Thoracic aorta (tissue), 2 donors: ENCODE measurements at regions not wholly inside any gene's neighbourhood (a gene's known extent, or its start where the extent isn't known, plus 50 kb on each side); places are given as distances from the start of the nearest gene placed in this dataset.
A peak's percentile ranks its signal among the peaks of the same experiment; 100 is the strongest.

Experiments
- ATAC-seq: fragments of 150-250 bp; one replicate; pipeline ENCODE4 v1.8.0; 2017; ENCODE audit warnings: low read depth; ENCODE audit not compliant: insufficient number of reproducible peaks, low FRiP score
- DNase-seq: peaks from one replicate; pipeline ENCODE4 v3.0.0-alpha.2; 2020; ENCODE audit warnings: low spot score
- H3K27ac ChIP-seq, 2 donors: fragments of 200-600 bp; sonication (generic); 1 replicate in 1 of 2; 2 replicates in 1 of 2; pipeline ENCODE4 v1.5.1; 2016; ENCODE audit warnings: mild to moderate bottlenecking in 2 of 2, moderate library complexity in 2 of 2
- H3K27me3 ChIP-seq: fragments of 200-600 bp; sonication (generic); replicated peaks from 2 replicates; pipeline ENCODE4 v1.6.0; 2016; ENCODE audit warnings: mild to moderate bottlenecking; ENCODE audit not compliant: insufficient read depth
- H3K36me3 ChIP-seq: fragments of 200-600 bp; sonication (generic); one replicate; pipeline ENCODE4 v1.5.1; 2016
- H3K4me1 ChIP-seq, 2 donors: fragments of 200-600 bp; sonication (generic); 1 replicate in 1 of 2; 2 replicates in 1 of 2; pipeline versions ENCODE4 v1.5.1 to v1.6.0; 2016; ENCODE audit warnings: low read depth in 2 of 2, mild to moderate bottlenecking in 1 of 2; ENCODE audit not compliant: control insufficient read depth in 1 of 2
- H3K4me3 ChIP-seq: fragments of 200-600 bp; sonication (generic); 2 replicates; pipeline ENCODE4 v1.5.1; 2016; ENCODE audit warnings: mild to moderate bottlenecking
- H3K9me3 ChIP-seq: fragments of 200-600 bp; sonication (generic); 2 replicates; pipeline ENCODE4 v1.5.1; 2016
- CTCF ChIP-seq: fragments of 200-600 bp; sonication (generic); IDR thresholded peaks from one replicate; pipeline ENCODE4 v1.5.1; 2019; ENCODE audit warnings: antibody characterized with exemption

GRCh38 chr10:112895292-112895691 lies 54.8 kb upstream of the TCF7L2 start:
- no peaks in the 10 kb centered on the region for H3K36me3 ChIP-seq
- no peak for ATAC-seq
- no peak for DNase-seq
- H3K9me3 ChIP-seq, result no peaks in the 10 kb centered on the region
- H3K27ac ChIP-seq, result no peak overlapping the region
- H3K27me3 ChIP-seq, result no peaks in the 10 kb centered on the region
- no peak overlapping the region for H3K4me3 ChIP-seq
- TF ChIP-seq CTCF, result no peak
- peaks cover 3 to 17% of the 10 kb centered on the region in 2 donors for H3K4me1 ChIP-seq

DNA sequence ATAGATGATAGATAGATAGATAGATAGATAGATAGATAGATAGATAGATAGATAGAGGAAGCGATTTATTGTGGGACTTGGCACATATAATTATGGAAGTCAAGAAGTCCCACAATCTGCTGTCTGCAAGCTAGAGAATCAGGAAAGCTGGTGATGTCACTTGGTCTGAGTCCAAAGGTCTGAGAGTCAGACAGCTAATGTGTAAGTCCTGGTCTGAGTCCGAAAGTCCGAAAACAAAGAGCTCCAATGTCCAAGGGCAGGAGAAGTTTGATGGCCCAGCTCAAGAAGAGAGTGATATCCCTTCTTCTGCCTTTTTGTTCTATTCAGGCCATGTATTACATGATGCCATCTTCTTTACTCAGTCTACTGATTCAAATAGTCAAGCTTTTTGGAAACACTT lies 53.8 kb upstream of the TCF7L2 start:
- Histone ChIP-seq H3K4me1 (peaks cover 3 to 17% of the 10 kb centered on the region in 2 donors), H3K36me3 (no peaks in the 10 kb centered on the region), H3K27ac (no peak overlapping the region), H3K27me3 (no peaks in the 10 kb centered on the region), H3K4me3 (no peak overlapping the region), H3K9me3 (no peaks in the 10 kb centered on the region)
- no peak for ATAC-seq
- DNase-seq, result no peak
- no peak for TF ChIP-seq CTCF

DNA sequence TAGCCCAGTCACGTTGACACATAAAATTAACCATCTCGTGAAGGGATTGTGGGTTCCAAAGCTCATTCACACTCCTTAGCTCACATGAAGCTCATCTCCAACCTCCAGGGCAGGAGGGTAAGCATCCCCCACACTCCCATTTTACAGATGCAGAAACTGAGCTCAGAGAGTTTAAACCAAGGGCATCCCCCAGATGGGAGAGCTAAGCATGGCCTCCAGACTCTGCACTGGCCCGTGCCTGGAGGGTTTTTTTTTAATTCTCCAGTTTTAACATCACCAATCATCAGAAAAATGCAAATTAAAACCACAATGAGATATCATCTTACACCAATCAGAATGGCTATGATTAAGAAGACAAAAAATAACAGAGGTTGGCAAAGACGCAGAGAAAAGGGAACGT lies 53.3 kb upstream of the TCF7L2 start:
- no peaks in the 10 kb centered on the region for H3K9me3 ChIP-seq
- H3K27ac ChIP-seq, result no peak overlapping the region
- no peak for TF ChIP-seq CTCF

DNA sequence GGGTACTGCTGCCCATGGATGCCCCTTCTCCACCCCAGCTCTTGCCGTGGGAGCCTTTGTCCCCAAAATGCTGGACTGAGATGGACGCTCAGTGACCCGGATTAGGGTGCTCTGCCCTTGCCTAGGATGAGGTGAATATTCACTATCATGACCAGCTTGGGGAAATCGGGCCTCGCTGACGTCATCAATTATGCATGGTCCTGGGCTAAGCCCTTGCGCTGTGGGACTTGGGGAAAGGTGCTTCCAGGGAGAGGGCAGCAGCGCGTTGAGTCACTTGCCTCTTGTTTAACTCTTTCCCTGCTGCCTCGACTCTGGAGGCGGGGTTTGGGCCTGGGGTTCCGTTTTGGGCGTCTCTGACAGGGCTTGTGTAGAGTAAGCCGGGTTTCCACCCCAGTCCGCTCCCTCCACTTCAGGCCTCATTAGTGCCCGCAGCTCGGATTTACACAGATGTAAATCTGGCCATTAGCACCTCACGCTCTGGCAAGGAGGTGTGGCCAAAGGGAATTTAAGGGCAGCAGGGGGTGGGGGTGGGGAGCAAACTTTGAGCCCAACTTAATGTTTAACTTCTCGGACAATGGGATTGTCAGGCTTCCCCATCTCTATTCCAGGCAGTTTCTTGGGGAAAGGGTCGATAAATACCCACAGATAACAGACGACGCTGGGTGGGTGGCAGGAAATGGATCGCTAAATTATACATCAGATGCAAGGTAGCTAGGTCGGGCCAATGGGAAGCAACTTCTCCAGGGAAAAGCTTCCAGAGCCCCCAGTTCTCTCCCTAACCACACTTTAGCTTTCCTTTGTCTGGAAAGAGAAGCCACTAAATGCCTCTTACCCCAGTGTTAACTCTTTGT lies 51.3 kb upstream of the TCF7L2 start:
- ATAC-seq, result no peak
- Histone ChIP-seq H3K9me3 (no peaks in the 10 kb centered on the region), H3K27ac (no peak overlapping the region), H3K4me3 (peak overlapping the region; percentile 53), H3K36me3 (no peaks in the 10 kb centered on the region), H3K27me3 (no peaks in the 10 kb centered on the region), H3K4me1 (peaks cover 3 to 17% of the 10 kb centered on the region in 2 donors)
- DNase-seq, result no peak
- TF ChIP-seq CTCF, result no peak

More for the DNA sequence above, 53.3 kb upstream of the TCF7L2 start:
- Histone ChIP-seq H3K27me3 (no peaks in the 10 kb centered on the region), H3K4me1 (peaks cover 3 to 17% of the 10 kb centered on the region in 2 donors), H3K36me3 (no peaks in the 10 kb centered on the region), H3K4me3 (no peak overlapping the region)
- DNase-seq, result no peak
- no peak for ATAC-seq

- Histone ChIP-seq H3K9me3 (no peaks in the 10 kb centered on the region), H3K4me3 (peak overlapping the region; percentile 53)
These were observed 50.5 kb upstream of the TCF7L2 start for GRCh38 chr10:112899391-112900065.

More at GRCh38 chr10:112899391-112900065, 50.5 kb upstream of the TCF7L2 start:
- H3K4me1 ChIP-seq, result peaks cover 3 to 17% of the 10 kb centered on the region in 2 donors
- no peak overlapping the region for H3K27ac ChIP-seq
- no peaks in the 10 kb centered on the region for H3K36me3 ChIP-seq
- DNase-seq (no peak), ATAC-seq (no peak)
- no peaks in the 10 kb centered on the region for H3K27me3 ChIP-seq
- TF ChIP-seq CTCF, result no peak
